HG03159 (cell line): ENCODE measurements at regions not wholly inside any gene's neighbourhood (a gene's known extent, or its start where the extent isn't known, plus 50 kb on each side); places are given as distances from the start of the nearest gene placed in this dataset.
"Not testable (repeated sequence)": the region's sequence is repeated elsewhere in the genome, so short reads cannot be mapped to it uniquely, and the experiment has no call there.

Experiments
- ATAC-seq: cut with Tn5 transposase; IDR thresholded peaks from one replicate; pipeline ENCODE4 v1.9.1; 2021; ENCODE audit warnings: mild to moderate bottlenecking, moderate library complexity; ENCODE audit not compliant: unreplicated experiment

- ATAC-seq: not testable (repeated sequence)
Observed at GRCh38 chr2:37757456-37757855, 86.0 kb upstream of the CDC42EP3 start.

GRCh38 chr2:37758141-37758601 lies 86.7 kb upstream of the CDC42EP3 start:
- not testable (repeated sequence) for ATAC-seq

GRCh38 chr2:37759989-37760388 lies 88.5 kb upstream of the CDC42EP3 start:
- ATAC-seq: not testable (repeated sequence)

- ATAC-seq: no peak
Observed at GRCh38 chr2:37760471-37760870, 89.0 kb upstream of the CDC42EP3 start.

GRCh38 chr2:37762281-37762680 lies 90.8 kb upstream of the CDC42EP3 start:
- not testable (repeated sequence) for ATAC-seq

- no peak for ATAC-seq
Observed at GRCh38 chr2:37764739-37765138, 93.3 kb upstream of the CDC42EP3 start.

GRCh38 chr2:37766106-37766505 lies 94.7 kb upstream of the CDC42EP3 start:
- ATAC-seq: no peak

- ATAC-seq: no peak
Observed at GRCh38 chr2:37767046-37767445, 95.6 kb upstream of the CDC42EP3 start.

- no peak for ATAC-seq
Observed at GRCh38 chr2:37767959-37768925, 96.8 kb upstream of the CDC42EP3 start.

GRCh38 chr2:37769551-37769950 lies 98.1 kb upstream of the CDC42EP3 start:
- ATAC-seq: no peak

GRCh38 chr2:37770797-37771196 lies 99.4 kb upstream of the CDC42EP3 start:
- ATAC-seq: no peak

- ATAC-seq: no peak
Observed at GRCh38 chr2:37771600-37772088, 100.2 kb upstream of the CDC42EP3 start.

- no peak for ATAC-seq
Observed at GRCh38 chr2:37773371-37774130, 102.1 kb upstream of the CDC42EP3 start.

- not testable (repeated sequence) for ATAC-seq
Observed at GRCh38 chr2:37774171-37774944, 102.9 kb upstream of the CDC42EP3 start.

GRCh38 chr2:37774976-37775907 lies 103.8 kb upstream of the CDC42EP3 start:
- ATAC-seq: no peak

- no peak for ATAC-seq
Observed at GRCh38 chr2:37775908-37776250, 104.4 kb upstream of the CDC42EP3 start.

GRCh38 chr2:37776487-37776886 lies 105.0 kb upstream of the CDC42EP3 start:
- ATAC-seq: no peak

GRCh38 chr2:37779139-37779538 lies 107.7 kb upstream of the CDC42EP3 start:
- no peak for ATAC-seq

GRCh38 chr2:37779611-37780386 lies 108.4 kb upstream of the CDC42EP3 start:
- no peak for ATAC-seq
